COLO668 (cell line): ENCODE measurements at regions not wholly inside any gene's neighbourhood (a gene's known extent, or its start where the extent isn't known, plus 50 kb on each side); places are given as distances from the start of the nearest gene placed in this dataset.

Experiments
- DNase-seq: peaks from one replicate; lab custom pipeline; 2025; ENCODE audit not compliant: unreplicated experiment; lab: John Stamatoyannopoulos, UW

DNA sequence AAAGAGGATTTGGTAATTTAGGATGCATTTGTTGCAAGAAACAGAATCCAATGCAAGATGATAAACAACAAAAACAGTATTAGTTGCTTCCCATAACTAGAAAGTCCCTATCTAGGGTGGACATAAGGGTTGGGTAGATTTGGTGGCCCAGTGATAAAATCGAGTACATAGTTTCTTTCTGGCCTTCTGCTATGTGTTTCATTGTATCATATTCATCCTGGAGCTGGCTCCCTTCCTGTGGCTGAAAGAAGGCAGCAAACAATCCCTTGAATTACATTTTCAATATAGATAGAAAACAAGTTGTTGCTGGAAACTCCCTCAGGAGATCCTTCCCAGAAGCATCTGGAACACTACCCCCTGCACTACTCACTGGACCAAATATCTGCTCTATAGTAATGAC lies 135.1 kb downstream of the ID4 start:
- no peak for DNase-seq

DNA sequence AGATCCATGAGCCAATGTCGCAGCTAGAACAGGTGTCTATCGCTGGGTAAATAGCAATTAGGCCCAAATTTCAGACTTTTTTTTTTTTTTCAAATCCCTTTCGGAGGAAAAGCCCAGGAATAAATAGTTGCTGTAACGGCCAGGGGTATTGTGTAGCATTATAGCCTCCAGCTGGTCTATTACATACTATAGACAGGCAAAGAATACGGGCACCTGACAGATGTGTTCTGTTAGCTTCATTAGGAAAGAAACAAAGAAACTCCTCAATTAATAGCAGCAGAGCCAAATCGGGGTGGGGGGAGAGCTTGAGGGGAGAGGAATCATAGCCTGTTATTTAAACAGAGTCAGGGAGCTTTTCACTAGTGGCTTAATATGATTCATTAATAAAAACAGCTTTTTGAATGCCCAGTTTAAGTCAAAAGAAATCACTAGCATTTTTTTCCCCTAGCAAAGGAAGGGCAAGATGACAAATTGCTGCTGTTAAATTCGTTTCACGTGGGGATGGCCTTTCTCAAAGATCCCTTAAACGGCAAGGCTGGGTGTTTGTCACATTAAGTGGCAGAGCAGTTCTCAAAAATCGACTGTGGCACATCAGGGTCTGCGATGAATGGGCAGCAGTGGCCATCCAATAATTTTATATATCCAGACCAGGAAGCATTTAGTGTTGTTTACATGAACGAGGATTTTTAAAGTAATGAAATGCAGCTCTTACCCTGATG lies 139.4 kb downstream of the ID4 start:
- no peak for DNase-seq

DNA sequence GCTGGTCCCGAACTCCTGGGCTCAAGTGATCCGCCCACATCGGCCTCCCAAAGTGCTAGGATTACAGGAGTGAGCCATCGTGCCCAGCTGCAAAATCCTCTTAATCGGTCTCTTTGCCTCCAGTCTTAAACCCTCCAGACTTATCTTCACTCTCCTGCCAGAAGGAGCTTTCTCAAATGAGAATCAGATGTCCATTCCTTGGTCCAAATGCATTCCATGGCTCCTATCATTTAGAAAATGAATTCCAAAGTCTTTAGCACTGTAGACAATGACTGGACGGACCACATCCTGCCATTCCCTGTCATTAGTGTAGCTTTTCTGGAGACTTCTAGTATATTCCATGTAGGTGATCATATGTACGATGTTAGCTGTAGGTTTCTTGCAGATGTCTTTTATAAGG lies 141.9 kb downstream of the ID4 start:
- no peak for DNase-seq

DNA sequence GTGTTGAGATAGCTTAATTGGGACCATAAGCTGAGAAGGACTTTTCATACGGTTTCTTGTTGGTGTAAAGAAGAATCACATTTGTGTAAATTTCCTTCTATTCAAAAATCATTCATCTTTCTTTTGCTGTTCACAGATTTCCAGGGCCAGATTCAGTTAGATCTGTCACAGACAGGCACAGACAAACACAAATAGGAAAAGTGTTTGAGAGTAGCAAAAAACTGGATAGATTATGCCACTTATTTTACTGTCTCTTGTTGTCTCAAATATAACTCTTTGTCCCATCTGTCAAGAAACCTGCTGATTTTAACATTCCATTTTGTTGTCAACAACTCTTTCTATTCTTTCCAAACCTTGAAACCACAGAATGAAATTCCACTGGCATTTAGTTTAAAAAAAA lies 142.8 kb downstream of the ID4 start:
- no peak for DNase-seq

DNA sequence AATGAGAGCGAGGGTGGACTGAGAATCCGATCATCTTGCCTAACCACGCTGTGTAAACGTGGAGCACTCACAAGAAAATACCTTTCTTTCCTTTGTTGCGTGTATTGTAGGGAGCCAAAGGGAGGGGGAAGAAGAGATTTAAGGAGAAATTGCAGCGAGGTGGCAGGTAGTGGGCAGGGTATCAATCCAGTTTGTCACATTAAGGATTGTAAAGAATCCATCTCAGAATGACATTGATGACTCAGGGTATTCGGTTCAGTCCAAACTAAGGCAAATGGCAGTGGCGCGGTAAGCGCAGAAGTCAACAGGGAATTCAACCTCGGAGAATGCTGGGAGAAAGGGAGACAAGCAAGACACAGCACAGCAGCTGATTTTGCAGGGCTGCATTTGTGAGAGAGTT lies 146.2 kb downstream of the ID4 start:
- DNase-seq: no peak

DNA sequence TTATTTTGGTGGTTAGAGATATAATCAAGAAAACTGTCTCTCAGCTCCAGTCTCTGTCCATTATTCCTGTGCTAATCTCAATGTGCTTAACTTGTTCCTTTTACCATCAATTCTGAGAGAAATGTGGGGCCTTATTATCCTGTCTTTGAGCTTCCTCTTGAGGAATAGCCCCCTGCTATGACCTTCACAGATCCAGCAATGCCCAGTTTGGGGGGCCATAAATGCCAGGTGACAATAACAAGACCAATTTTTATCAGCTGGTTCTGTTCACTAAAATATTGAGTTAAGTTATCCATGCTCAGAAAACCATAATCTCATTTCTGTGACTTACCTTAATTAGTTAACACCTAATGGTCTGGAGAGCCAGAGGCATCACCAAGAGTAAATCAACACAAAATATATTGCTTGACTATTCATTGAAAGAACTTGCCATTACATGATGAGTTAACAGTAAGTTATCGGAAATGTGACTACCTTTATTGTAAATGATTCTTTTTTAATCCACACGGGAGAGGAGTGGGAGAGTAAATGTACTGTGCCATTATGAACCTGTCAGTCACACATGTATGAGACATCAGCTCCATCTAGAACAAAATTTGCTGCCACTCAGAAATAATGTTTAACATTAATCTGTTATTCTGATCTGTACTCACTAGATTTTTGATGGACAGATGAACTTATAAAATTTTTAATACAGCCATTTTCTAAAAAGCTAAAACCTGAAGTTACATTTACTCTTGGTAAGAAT lies 149.7 kb downstream of the ID4 start:
- no peak for DNase-seq

DNA sequence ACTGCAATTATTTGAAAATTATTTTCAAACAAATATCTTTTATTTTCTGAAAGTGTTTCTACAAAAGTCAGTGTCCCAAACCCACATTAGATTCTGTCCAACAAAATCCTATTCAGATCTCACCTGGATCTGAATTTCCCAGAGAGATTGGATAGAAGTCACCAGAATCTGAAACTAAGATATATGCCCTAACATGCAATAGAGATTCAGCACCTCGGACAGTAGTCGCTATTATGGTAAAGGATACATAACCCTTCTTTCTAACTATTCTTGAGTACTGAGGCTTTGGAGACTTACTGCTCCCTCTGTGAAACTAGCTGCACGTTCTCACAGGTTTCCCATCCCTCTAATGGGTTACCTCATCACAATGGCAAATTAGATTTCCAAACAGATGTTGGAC lies 151.4 kb downstream of the ID4 start:
- no peak for DNase-seq

DNA sequence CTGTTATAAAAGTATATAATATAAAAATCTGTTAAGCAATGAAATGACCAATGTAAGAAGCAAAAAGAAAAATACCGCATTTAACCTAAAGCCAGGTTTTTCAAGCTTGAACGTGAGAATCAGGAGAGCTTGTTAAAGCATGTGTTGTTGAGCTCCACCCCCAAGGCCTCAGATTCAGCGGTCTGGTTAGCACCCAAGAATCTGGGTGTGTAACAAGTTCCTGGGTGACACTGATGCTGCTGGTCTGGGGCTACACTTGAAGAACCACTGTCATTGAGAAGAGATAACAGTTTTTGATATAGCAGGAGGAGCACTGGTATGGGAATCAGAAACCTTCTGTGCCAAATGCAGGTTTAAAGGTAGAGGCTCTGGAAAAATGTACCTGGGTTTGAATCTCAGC lies 154.0 kb downstream of the ID4 start:
- no peak for DNase-seq

DNA sequence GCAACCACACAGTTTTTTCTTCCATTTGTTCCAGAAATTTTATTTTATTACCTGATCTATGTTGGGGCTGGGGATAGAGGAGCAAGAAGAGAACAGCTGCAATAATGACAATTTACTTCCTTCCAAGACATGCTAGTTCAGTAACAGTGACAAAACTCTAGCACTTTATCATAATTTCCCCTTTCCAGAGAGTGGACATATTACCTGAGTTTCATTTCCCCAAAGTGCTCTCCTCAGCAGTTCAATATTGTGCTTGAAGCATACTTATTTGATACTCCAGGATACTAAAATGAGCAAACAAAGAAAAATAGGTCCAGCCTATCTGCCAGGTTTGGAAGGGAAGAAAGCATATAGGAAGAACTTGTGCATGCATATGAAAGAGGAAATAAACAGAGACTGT lies 157.7 kb downstream of the ID4 start:
- no peak for DNase-seq

DNA sequence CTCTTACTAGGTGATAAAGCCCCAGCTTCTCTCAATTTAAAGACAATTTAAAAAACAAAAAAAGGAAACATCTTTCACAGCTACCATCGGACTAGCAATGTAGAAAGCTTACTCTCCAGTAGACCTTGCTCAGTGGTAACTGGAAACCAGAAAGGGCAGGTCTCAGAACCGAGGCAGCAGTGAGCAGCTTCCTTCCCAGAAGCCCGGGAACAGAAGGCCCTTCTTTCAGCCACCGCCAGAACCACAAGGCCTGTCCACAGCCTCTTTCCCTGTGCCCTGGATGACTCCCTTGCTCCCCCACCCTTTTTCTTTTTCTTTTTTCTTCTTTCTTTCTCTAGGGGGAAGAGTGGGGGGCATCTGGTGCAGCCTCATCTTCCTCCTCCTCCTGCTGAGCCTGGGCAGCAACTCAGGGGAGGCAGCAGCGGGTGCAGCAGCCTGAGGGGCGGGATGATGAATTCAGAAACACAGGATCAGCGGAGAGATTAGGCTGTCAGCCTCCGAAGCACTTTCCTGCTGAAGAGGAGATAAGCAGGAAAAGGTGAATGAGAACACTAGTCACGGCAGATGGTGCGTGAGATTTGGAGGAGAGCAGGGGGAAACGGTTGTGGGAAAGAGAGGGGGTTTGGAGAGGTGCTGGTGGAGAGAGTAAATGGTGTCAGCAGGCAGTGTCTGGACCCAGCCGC lies 158.5 kb downstream of the ID4 start:
- DNase-seq: no peak

DNA sequence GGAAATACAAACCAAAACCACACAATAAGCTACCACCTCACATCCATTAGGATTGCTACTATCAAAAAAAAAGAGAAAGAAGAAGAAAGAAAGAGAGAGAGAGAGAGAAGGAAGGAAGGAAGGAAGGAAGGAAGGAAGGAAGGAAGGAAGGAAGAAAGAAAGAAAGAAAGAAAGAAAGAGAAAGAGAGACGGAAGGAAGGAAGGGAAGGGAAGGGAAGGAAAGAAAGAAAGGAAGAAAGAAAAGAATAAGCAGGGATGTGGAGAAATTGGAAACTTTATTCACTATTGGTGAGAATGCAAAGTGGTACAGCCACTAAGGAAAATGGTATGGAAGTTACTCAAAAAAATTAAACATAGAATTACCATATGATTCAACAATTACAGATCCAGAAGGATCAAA lies 159.9 kb downstream of the ID4 start:
- no peak for DNase-seq

DNA sequence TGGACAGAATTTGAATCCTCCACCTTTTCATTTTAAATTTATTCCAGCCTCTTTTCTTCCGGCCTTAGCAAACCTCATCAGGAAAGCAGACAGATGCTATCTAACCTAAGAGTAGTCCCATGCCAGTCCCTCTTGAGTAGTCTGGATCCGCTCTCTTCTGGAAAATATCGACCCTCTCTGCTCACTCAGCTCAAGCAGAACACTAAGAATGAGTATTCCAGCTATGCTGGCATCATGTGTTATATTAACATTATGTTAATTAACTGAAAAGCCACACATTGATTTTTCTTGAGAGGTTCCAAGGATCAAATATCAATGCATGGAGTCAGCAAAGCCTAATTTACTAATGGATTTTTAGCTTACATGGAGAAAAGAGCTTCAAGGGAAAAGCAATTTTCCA lies 161.4 kb downstream of the ID4 start:
- DNase-seq: no peak

DNA sequence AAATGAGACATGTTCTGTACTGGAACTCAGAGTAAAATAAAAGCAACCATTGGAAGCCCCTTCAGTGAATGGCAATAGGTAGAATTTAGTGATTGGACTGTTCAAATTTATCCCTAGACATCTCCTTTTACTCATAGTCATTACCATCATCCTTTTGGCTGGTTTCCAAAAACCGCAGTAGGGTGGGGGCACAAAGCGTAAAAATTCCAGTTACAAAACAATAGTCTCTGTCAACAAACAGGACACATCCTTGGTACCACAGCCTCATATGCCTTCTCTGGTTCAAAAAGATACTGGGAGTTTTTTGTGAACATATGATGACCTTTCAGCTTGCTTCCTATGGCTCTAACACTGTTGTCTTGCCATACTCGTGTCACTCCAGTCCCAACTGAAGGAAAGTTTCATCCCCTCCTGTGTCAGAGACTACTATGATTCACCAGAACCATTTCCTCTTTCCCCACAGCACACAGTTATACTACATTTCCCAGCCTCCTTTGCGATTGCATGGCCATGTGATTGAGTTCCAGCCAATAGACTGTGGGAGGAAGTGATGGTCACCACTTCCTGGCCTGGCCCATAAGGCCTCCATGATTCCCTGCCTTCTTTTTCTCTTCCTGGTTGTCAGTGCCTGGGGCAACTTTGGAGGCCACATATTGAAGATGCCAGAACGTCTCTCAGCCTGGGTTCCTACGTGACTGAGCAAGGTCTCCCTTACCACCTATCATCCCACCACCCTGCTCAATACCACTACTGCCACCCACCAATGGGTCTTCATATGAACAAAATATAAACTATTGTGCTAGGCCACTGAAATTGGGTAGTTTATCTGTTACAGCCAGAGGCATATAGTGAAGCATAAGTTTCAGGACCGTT lies 162.4 kb downstream of the ID4 start:
- DNase-seq: peak; percentile 53

DNA sequence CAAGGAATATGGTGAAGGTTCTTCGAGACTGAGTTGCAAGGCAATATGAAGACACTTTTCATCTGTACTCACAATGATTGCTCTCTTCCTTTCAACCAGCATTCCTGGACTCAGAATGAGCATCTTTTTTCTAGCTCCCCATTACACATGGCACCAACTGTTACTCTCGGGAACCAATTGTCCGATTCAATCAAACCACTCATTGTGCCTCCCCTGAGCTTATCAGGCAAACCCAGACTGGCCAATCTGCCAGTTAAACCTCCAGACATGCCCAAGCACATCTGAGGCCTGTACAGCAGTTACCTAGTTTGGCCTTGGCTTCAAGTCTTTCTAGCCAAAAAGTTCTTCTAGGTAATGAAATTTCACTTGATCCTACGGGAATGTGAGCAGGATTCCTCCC lies 164.1 kb downstream of the ID4 start:
- no peak for DNase-seq

DNA sequence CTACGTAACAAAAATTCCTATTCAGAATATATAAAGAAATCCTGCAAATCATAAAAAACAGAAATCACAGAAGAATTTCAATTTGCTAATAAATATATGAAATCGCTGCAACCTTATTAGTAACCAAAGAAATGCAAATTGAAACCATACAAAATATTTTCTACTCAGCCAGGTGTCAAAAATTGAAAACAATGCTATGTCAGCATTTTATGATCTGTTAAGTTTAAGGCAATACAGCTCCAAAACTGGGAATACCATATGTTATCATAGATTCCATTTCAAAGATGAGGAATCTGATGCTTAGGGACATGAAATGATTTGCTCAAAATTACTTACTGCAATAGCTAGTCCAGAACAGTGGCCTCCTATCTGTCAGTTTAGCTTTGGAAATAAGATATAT lies 168.9 kb downstream of the ID4 start:
- no peak for DNase-seq

DNA sequence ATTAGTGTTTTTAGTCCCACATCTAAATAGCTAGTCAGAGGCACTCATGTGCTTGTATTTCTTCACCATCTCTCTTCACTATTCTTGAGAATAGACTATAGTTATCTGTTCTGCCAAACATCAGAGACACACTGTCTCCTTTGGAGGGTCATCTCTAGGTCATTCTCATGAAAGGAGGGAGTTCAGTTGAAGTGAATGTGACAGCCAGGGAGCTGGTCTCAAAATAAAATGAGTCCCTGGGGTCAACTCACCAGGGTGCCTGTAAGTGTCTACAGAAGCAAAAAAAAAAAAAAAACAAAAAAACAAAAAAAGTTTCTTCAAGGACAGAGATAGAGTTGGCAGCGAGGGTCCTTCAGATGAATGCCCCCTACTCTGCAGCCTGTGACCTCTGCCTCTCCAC lies 171.0 kb downstream of the ID4 start:
- no peak for DNase-seq

DNA sequence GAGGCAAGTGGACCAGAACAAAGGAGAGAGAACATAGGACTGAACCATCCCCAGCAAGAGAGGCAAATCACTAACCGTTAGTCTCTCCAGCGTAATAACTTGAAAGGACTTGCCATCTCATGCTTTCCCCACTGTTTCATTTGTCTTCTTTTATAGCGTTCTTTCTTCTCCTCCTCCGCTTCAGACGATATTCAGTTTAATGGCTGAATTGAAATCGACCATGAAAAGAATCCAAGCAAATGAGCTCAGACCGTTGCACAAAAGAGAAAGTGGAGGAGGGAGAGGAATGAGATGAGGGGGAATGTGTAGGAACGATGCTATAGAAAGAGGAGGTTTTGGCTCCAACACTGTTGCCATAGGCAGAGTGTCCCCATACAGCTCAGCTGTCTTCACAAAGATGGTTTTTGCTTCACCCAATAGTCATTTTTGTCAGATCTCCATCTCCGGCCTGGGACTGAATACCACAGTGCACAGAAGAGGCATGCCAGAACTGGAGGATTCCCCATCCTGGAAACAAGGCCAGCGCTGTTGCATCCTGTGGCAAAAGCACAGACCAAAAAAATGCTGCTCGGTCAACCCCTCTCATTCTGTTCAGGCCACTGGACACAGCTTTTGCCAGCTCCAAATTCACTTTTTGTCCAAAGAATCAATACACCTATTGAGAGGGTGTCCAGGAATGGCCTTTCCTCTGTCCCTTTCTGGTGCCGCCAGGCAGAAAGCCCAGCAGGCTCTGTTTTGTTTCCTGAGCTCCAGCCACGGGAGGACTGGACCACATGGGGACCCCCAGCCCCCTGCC lies 176.1 kb downstream of the ID4 start:
- DNase-seq: no peak

DNA sequence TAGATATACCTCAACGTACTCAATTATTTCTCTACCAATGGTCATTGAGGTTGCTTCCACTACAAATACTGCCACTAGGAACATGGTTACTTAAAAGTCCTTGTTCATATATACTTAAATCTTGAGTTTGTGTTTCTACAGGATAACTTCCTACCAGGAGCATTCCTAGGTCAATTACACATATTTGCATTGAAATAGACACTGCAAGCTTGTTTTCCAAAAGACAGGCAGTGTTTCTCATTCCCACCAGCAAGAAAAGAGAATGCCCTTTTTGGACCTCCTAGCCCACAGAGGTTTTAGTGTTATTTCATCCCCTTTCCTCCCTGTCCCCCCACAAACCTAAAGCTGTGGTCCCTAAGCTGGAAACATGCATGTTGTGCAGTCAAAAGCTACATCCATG lies 177.3 kb downstream of the ID4 start:
- DNase-seq: no peak

DNA sequence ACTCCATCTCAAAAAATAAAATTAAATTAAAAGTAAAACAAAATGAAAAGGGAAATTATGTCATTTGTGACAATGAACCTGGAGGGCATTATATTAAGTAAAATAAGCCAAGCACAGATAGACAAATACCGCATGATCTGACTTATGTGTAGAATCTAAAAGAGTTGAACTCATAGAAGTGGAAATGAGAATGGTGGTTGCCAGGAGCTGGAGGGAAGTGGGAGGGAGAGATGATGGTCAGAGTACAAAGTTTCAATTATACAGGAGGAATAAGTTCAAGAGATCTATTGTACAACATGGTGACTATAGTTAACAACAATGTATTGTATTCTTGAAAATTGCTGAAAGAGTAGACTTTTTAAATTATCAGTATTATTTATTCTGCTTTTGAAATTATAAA lies 183.4 kb downstream of the ID4 start:
- no peak for DNase-seq

DNA sequence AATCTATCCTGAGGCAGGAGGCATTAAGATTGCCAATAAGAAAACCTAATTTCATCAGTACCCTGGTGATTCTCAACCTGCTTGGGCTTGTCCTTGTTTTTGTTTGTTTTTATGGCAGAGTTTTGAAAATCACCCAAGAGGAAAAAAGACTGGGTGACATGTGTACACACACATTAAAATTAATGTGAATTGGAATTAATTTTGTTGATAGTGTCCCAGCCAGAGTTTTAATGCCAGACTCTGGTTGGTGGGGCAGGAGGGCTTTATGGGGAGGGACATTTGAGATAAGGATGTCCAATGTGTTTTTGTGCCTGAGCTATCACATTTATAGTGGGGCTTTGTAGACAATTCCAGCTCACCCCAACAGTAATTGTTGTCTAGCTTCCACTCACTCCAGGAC lies 184.6 kb downstream of the ID4 start:
- no peak for DNase-seq
